ENCODE measurements at regions not wholly inside any gene's neighbourhood (a gene's known extent, or its start where the extent isn't known, plus 50 kb on each side); places are given as distances from the start of the nearest gene placed in this dataset.
"Not testable (repeated sequence)": the region's sequence is repeated elsewhere in the genome, so short reads cannot be mapped to it uniquely, and the experiment has no call there.

DNA sequence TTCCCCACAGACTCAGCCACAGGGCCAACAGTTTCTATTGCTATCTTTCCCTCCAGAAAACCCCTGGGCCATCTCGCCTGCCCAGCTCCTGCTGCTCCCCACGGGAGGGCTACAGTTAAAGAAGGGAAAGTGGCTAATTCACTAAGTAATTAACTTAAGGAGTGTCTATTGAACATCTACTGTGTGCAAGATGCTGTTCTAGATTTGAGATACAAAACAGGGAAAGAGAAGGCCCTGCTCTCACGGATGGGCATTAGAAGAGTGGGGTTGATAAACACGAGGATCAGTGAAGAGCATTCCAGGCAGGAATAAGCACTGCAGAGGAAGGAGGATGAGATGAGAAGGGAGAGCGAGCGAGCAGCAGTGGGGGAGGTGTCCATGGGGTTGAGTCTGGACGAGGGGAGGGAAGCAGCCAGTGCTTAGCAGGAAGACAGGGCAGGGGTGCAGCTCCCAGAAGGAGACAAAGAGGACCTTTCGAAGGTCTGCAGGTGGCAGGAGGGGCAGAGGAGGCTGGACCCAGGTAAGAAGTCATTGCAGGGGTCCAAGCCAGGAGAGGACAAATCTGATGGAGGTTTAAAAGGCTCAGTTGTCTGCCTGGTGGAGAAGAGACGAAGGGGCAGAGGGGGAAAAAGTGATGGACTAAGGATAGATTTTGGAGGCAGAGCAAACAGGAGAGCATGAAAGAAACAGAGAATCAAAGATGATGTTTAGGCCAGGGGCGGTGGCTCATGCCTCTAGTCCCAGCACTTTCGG is 64.7 kb downstream of the KLF15 start:
- no peak for DNase-seq

DNA sequence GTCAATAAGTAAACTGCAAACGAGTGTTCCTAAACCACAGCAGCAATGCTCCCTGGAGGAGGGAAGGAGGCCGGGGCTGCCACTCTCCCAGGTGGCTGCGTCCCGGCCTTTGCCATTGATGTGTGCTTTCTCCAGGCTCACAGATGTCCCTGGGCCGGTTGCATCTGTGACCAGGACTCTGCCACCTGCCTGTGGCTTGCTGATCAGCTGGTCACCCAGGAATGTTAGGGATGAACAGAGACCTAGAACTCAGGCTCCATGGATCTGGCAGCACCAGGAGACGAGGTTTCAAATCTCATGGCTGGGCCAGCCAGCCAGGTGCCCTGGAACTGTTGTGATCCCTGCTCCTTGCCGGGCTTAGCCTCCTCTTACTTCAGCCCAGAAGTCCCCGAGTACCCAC is 65.7 kb downstream of the KLF15 start:
- DNase-seq = no peak

DNA sequence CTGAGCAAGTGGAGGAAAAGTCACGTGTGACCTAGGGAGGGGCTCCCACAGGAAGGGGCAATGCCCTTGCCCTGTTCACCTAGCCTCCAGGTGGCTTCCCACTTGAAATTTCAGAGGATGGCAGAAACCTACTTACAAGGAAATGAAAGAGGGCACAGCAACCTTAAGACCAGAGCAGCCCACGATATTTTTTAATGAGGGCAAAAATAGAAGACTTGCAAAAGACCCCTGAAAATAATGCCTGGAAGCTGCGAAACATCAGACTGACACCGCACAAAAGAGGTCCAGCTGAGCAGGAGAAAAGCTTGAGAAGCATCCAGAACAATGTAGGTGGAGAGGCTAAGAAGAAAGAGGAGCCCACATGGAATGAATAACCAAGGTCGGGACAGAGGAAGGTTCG is 66.1 kb downstream of the KLF15 start:
- no peak for DNase-seq

DNA sequence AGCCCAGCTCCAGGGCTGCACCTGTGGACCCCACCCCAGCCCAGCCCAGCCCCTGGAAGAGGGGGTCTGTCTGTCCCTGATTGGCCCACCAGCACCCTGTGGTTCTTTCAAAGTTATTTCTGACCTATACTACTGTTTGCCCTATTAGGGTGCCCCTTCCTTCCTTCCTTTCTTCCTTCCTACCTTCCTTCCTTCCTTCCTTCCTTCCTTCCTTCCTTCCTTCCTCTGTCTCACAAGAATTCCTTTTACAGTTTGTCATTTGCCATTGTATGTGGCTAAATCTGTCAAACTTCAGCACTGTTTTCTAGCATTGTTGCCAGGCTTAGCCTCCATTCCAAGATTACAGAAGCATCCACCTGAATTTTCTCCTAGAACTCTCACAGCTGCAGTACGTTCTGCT is 66.9 kb downstream of the KLF15 start:
- no peak for DNase-seq

DNA sequence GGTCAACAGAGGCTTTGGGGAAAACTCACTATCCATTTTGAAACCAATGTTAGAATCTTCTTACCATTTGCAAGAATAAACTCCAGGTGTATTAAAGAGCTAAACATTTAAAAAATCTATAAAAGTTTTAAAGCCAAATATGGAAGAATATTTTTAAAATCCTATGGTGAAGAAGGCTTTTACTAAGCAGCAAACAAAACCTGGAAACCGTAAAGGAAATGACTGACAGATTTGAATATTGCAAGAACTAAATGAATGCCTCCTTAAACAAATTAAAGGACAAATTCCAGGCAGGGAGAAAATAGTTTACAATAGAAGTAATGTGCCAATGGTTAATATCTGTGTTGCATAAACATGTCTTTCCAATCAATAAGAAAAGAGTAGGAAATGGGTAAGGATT is 68.1 kb downstream of the KLF15 start:
- DNase-seq = no peak

DNA sequence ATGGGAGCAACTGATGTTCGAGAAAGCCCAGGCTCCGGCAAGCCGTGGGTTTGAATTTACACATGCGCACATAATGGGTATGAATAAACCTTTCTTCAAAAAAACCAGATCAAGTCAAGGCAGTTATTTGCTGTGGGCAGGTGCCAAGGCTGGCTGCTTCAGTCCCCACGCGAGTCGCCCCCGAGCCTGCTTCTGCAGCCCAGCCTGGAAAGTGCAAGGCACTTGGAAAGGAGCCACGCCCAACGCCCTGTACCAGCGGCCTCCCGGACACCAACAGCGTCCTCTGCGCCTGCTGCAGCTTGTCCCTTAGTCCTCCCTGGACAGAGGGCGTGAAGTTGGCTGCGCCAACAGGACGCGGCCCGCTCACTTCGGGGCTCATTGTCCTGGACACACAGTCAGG is 68.9 kb downstream of the KLF15 start:
- no peak for DNase-seq

DNA sequence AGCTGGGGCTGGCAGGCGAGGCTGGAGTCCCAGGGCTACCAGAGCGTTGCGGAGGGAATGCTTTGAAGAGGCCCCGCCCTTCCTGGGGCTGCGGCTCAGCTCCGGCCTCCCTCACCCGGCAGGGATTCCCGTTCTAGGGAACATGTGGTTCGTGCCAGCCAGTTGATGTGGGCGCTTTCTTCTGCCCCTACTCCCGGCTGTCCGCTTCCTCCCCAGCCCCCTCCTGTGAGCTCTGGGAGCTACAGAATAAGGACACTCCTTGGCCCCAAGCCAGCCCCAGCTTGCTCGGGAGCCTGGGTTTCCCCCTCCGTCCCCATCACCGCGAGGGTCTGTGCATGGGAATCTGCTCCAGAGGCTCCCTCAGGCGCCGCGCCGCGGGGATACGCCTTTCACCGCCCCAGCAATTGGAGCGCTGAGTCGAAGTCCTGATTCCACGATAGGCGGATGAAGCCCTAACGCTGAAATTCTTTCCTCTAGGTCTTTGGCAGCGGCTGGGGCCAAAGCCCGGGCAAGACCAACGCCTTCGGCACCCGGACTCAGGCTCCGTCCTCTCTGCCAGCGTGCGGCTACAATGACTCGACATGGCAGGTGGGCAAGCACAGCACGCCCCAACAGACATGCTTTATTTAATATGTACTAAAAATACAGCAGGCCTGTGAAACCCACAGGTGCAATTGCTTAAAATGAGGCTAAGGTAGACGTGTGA is 69.5 kb downstream of the KLF15 start:
- DNase-seq = no peak

DNA sequence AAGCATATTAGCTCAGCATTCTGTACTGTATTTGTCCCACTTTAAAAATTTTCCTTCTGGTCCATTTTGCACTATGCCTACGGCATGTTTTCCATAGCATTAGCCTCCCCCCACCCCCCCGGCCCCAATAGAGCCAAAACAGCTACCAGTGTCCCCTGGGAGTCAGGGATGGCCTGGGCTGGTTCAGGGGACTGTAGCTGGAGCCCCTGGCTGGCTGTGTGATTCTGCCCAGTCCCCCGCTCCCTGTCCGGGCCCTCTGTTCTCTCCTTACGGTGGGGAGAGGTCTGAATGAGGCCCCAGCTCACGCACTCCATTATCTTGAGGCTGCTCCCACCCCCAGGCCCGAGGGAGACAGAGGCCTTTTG is 70.1 kb downstream of the KLF15 start:
- no peak for DNase-seq

DNA sequence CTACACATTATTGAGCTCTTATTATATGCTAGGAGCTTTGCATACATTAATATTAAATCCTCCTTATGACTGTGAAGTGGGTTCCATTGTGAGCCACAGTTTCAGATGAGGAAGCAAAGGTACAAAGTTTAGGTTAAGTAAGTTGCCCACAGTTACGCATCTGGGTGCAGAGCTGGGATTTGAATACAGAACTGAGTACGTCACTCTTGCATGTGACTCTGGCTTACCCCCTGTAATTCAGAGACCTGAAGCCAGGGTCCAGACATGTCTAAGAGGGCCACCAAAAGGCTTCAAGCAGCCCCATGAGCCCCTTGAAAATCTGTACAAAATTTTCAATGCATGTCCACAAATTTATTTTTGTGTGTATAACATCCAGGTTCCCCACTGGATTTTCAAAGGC is 71.8 kb downstream of the KLF15 start:
- DNase-seq = no peak

DNA sequence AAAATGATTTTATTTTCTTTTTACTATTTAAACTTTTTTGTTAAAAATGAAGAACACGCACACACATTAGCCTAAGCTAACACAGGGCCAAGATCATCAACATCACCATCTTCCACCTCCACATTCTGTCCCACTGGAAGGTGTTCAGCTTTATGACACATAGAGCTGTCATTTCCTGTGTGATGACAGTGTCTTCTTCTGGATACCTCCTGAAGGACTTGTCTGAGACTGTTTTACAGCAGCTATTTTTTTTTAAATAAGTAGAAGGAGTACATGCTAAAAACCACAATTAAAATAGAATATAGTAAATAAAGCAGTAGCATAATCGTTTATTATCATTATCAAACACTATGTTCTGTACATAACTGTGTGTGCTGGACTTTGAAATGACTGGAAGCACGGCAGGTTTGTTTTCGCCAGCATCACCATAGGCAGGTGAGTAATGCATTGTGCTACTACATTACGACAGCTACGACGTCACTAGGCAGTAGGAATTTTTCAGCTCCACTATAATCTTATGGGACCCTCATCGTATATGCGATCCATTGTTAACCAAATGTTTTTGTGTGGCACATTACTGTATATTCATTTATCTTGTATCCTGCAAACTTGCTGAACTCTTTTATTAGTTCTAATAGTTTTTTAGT is 72.8 kb downstream of the KLF15 start:
- no peak for DNase-seq

DNA sequence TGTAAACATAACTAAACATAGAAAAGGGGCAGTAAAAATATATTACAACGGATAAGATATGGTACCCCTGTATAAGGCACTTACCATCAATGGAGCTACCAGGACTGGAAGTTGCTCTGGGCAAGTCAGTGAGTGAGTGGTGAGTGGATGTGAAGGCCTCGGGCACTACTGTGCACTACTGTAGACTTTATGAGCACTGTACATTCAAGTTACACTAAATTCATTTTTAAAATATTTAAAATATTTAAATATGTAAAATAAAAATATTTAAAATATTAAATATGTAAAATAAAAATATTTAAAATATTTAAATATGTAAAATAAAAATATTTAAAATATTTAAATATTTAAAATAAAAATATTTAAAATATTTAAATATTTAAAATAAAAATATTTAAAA is 73.6 kb downstream of the KLF15 start:
- DNase-seq = not testable (repeated sequence)

DNA sequence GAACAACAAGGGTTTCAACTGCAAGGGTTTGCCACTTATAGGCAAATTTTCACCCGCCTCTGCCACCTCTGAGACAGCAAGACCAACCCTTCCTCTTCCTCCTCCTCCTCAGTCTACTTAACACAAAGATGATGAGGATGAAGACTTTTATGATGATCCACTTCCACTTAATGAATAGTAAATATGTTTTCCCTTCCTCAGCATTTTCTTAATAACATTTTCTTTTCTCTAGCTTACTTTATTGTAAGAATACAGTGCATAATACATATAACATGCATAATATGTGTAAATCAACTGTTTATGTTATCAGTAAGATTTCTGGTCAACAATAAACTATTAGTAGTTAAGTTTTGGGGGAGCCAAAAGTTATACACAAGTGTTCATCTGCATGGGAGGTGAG is 77.4 kb downstream of the KLF15 start:
- DNase-seq = no peak

DNA sequence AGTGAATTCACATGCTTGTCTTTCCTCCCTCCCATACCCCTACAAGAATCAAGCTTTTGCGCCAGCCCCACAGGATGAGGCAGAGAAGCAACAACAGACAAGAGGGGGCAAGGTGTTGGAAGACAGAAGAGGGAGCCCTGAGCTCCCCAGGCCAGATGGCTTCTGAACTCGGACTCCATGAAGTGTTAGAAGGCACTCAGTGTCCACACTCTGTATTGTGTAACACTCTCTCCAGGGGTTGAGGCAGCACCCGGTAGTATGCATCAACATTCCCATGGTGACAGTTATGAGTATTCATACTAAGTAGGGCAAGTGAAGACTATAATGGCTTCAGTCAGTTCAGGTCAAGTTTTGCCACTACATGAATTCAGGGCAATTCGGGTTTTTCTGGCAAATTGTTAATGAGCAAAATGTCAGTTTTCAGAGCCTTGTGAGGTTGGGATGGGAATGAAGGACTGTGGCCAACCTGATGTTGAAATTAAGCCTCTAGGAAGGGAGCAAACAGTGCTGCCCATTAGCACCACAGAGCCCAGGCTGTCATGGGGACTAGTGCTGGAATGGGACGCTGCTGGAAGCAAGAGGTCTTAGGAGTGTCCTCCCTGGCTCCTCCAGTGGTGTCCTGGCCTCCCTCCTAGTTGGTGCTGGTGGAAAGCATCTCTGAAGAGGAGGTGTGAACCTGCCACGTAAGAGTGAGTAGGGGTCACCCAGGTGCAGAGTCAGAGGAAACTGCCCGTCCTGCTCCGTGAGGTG is 79.4 kb downstream of the KLF15 start:
- peak; percentile 13 for DNase-seq

DNA sequence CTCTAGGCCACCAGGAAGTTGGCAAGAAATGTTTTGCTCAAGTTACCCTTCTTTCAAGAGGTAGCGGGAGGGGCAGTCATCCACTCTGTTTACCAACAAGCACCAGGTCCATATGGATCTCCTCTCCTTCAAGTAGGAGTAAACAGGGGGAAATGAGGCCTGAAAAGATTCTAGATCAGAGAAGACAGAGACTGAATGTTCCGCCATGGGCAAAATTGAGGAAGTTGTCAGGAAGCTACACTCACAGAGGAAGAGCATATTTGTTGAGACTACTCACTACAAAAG is 81.6 kb downstream of the KLF15 start:
- DNase-seq = peak; percentile 69

DNA sequence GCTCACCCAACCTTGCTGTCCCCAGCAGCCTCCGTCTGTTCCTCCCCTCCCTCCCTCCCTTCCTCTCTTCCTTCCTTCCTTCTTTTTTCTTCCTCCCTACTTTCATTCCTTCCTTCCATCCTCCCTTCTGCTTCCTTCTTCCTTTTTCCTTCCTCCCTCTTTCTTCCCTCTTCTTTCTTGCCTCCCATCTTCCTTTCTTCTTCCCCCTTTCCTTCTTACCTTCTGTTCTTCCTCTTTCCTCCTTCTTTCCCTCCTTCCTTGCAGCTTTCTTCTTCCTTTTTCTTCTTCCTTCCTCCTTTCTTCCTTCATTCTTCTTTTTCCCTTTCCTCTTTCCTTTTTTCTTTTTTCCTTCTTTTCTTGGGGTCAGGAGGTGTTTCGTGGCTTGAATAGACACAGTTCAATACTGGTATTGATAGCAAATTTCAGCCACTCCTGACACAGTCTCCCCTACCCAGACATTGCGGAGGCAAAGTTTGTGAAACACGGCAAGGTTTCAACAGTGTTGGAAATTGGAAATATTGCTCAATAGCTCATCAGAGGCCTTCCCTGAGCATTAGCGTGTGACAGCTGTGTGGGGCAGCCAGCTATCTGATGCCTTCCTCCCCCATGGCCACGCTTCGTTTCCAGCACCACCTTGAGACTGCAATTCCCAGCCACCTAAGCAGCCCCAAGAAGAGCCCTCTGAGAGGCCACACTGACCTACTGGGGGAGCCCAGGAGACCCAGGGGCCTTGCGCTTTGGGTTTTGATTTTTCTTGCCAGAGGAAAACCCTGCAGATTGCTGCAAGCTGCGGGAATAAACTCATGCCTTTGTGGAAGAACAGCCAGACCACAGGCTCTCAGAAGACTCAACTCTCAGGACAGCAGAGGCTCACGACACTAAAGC is 82.2 kb downstream of the KLF15 start:
- DNase-seq = peak; percentile 75

DNA sequence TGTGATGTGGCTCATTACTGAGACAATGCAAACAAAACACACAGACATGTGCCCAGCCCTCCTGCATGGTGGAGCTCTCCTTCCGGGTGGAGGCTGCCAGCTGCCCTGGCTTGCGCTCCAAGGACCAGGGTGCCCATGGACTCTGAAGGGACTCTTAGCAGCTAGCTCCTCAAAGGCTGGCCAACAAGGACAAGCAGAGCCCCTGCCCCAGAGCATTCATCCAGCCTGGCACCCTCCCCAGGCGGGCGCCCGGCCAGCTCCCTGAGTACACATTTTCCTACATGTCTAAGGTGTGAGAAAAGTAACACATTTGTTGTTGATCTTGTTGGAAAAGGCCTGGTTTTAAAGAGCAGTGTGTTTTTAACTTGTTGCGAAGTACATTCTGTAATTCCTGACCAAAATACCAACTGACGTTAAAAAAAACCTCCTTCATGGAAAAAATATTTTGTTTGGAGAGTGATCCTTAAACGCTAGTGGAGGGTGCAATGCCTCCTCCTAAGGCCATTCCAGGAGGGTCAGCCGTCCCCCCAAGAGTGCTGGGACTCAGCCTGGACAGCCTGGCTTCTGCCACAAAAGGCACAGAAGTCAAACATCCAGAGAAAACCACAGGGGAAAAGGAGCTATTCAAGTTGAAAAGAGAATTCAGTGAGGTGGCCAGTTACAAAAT is 86.9 kb downstream of the KLF15 start:
- no peak for DNase-seq

DNA sequence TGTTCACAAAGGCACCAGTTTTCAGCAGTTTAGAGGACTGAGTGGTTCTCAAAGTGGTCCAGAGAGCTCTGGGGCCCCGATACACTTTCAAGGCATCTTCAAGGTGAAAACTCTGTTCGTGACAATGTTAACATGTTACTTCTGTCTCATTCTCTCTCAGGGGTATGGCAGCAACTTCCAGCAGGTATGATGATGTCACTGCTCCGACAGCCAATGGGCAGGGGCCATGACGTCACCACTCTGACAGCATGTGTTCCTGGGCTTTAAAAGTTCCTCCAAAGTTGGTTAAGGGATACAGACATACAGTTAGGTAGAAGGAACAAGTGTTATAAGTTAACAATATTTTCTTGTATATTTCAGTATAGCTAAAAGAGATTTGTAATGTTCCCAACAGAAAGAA is 87.9 kb downstream of the KLF15 start:
- DNase-seq = no peak

DNA sequence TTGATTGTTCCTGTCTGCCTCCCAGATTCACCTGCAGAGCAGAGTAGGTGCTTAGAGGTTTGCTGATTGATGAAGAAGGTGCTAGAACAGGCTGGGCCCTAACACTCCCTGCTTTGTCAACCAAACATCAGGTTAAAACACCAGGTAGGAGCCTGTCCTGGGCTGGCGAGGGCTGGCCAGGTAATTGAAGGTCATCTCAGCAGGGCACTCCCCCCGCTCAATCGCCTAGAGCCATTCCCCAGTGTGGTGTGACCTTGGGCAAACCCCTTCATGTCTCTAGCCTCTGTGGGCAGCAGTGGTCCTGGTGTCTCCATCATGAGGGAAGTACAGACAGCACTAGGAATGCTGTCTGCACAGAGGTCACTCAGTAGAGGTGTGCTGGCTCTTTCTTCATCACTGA is 88.3 kb downstream of the KLF15 start:
- no peak for DNase-seq

DNA sequence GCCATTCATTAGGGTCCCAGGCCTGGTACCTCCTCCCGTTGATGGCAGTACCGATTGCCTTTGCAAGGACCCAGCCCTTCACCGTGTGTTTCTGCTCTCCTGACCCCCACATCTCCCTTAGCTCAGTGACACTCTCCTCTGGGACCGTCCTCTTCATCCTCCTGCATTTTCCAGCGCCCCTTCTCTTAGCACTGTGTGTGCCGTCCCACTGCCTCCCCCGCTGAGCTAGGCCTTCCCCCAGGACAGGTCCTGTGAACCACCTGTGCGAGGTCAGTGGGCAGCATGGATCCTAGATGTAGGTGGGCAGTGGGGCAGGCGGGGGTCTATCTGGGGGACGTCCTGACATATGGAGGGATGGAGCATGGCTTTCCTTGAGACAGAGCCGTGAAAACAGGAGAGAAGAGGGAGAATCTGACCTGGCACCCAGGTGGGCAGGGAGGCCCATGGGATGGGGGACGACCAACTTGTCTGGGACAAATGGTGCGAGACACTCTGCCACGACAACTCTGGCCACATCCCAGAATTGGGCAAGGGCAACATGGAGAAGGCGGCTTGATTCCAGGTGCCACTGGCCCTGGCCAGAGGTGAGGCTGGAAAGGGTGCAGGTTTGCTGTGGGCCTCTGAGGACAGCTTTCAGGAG is 87.7 kb upstream of the ALDH1L1 start:
- no peak for DNase-seq

DNA sequence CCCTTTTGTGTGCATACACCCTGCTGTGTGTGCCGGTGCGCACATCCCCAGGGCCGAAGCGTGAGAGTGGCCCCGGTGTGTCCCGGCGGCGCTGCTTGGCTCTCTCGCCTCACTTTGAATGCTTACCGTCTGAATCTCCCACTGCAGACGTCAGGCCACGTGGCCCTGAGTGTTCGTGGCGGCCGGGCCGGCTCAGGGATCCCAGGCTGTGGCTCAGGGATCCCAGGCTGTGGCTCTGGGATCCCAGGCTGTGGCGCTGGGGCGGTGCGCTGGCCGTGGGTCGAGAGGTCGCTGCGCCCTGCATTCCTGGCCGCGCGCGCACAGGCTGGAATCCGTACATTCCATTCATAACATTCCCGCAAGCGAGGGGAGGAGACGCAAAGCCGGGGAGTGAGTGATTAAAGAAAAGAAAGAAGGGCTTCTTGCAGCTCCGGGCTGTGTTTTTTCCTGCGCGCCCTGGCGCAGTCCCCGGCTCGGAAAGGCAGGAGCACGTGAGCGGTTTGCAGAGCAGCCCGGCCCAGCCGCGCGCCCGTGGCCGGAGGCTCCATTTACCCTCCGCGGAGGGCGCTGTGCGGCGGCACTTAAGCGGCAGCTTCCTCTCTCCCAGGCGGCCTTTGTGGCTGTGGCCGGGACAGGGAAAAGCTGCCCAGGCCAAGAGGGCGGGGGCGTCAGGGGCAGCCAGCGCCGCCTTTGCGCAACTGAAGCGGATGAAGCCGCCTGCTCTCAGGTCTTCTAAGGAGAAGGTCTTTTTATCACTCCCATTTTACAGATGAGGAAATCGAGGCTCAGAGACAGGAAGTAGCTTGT is 87.0 kb upstream of the ALDH1L1 start:
- peak; percentile 75 for DNase-seq

DNA sequence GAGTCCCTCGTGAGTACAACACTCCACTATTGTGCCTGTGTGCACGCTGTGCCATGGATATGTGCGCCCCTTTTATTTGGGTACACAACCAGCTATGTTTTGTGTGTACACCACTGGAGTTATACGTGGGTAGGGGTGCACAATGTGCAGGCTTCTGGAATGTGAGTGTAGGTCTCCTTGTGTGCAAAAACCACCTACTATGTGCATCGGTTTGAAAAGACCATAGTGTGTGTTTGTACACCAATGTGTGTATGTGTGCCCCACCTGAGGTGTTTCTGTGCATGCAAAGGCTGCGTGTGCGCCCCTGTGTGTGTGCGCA is 86.4 kb upstream of the ALDH1L1 start:
- DNase-seq = no peak

Measured in MV-4-11 (cell line).